Uterus (tissue), 2 donors: ENCODE measurements at regions not wholly inside any gene's neighbourhood (a gene's known extent, or its start where the extent isn't known, plus 50 kb on each side); places are given as distances from the start of the nearest gene placed in this dataset.

Experiments used
- POLR2A ChIP-seq, 2 donors: fragments of 450-650 bp; IDR thresholded peaks; one replicate each; pipeline ENCODE4 v1.6.1; 2016; ENCODE audit warnings: antibody characterized with exemption in 2 of 2, mild to moderate bottlenecking in 1 of 2, moderate library complexity in 1 of 2
- TF ChIP-seq, protein P1 (sequence below), 4 experiments: fragments of 200-600 bp in 2 of 4; fragments of 450-650 bp in 2 of 4; sonication (generic) in 2 of 4; IDR thresholded peaks; one replicate each; pipeline ENCODE4 v1.5.1; 2016 to 2019; ENCODE audit warnings: antibody characterized with exemption in 4 of 4, mild to moderate bottlenecking in 2 of 4, moderate library complexity in 1 of 4

DNA sequence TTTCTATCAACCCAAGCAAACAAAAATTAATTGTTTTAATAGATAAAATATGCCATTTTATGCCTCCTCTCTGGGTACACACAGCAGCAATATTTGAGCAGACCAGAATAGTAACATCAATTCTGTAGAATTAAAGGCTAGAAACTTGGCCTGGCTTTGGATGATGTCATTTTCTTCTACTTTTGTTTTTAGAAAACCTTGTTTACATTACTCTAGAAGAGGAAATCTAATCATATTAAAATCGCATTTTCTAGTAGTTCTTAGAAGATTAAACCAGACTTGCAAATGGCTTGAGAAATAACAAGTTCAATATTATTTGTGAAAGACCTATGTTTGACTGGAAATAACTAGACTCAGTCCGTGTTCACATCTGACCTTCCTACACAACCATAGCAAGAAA, 102.3 kb upstream of the RFX8 start:
- TF ChIP-seq, protein P1, sequence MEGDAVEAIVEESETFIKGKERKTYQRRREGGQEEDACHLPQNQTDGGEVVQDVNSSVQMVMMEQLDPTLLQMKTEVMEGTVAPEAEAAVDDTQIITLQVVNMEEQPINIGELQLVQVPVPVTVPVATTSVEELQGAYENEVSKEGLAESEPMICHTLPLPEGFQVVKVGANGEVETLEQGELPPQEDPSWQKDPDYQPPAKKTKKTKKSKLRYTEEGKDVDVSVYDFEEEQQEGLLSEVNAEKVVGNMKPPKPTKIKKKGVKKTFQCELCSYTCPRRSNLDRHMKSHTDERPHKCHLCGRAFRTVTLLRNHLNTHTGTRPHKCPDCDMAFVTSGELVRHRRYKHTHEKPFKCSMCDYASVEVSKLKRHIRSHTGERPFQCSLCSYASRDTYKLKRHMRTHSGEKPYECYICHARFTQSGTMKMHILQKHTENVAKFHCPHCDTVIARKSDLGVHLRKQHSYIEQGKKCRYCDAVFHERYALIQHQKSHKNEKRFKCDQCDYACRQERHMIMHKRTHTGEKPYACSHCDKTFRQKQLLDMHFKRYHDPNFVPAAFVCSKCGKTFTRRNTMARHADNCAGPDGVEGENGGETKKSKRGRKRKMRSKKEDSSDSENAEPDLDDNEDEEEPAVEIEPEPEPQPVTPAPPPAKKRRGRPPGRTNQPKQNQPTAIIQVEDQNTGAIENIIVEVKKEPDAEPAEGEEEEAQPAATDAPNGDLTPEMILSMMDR (IDR thresholded peaks at IDR 0.05), result no peak
- no peak for TF ChIP-seq POLR2A (IDR thresholded peaks at IDR 0.05)
